Right lobe of liver (tissue), 4 donors: ENCODE measurements at regions not wholly inside any gene's neighbourhood (a gene's known extent, or its start where the extent isn't known, plus 50 kb on each side); places are given as distances from the start of the nearest gene placed in this dataset.

Experiments used
- CTCF ChIP-seq, 4 donors: fragments of 200-600 bp in 3 of 4; fragments of 450-650 bp in 1 of 4; IDR thresholded peaks; one replicate each; pipeline versions ENCODE4 v1.5.1 to v1.8.0; 2016 to 2022; ENCODE audit warnings: antibody characterized with exemption in 4 of 4, mild to moderate bottlenecking in 2 of 4
- POLR2A ChIP-seq: fragments of 450-650 bp; IDR thresholded peaks from one replicate; pipeline ENCODE4 v1.6.1; 2017; ENCODE audit warnings: antibody characterized with exemption, mild to moderate bottlenecking
- donor health status: DM: no; HTN: no; CAD: no.
- donor health status: DM: no; HTN: no; CAD: no.
- donor health status: DM: no; HTN: yes; CAD: no.

- TF ChIP-seq CTCF (IDR thresholded peaks at IDR 0.05) (no peak), POLR2A (no peak)
Observed at GRCh38 chr14:56488306-56488705, 91.3 kb upstream of the TMEM260 start.
